ENCODE measurements at regions not wholly inside any gene's neighbourhood (a gene's known extent, or its start where the extent isn't known, plus 50 kb on each side); places are given as distances from the start of the nearest gene placed in this dataset.
"Not testable (repeated sequence)": the region's sequence is repeated elsewhere in the genome, so short reads cannot be mapped to it uniquely, and the experiment has no call there.

DNA sequence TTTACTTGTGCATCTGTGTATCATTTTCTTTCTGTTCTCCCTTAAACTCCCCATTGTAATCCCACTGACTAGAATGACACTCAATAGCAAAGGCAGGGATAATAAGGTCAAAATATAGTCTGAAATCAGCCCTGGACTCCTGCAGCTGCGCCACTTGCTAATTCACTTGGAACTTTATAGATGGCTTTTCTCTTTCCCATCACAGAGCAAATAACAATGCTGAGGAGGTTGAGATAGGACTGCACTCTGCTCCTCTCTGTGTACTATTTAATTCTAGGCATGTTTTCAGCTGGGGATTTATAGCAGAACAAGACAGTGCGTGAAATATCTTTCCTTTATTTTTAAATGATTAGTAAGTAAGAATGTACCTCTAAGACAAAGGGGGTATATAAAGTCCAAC, 324.2 kb downstream of the LNPK start:
- no peak for DNase-seq

DNA sequence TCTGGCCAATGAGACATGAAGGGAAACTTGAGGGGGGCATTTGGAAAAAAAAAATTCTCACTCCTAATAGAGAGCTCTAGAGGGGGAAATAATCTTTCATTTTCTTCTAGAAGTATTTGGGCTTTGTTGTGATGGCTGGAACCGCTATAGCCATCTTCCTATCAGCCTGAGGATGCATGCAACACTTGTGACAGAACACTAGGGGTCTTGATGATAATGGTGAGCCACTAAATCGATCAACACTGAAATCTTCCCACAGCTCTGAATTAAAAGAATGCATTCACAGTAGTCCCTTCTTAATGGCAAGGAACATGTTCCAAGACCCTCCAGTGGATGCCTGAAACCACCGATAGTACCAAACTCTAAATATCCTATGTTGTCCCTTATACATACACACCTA, 325.3 kb downstream of the LNPK start:
- no peak for DNase-seq

DNA sequence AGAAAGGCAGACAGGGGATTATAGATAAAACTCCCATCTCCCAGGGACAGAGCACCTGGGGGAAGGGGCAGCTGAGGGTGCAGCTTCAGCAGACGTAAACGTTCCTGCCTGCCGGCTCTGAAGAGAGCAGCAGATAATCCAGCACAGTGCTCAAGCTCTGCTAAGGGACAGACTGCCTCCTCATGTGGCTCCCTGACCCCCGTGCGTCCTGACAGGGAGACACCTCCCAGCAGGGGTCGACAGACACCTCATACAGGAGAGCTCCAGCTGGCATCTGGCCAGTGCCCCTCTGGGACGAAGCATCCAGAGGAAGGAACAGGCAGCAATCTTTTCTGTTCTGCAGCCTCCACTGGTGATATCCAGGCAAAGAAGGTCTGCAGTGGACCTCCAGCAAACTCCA, 333.3 kb downstream of the LNPK start:
- DNase-seq, result not testable (repeated sequence)

DNA sequence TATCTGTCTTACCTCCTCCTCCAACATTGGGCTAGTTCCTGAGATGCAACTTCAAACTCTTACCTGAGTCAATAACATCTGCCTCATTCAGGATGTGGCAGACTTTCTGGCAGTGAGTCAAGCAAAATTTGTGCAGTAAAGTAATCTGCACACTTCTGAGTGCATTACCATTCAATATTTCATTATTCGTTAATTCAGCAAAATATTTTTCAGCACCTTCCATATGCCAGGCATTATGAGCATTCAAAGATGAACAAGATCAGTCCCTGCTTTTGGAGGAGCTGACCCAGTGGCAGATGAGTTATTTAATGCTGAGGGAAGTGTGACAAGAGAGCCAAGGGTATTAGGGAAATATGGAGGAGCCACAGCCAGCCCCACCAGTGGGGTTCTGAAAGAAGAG, 339.7 kb downstream of the LNPK start:
- DNase-seq, result no peak

DNA sequence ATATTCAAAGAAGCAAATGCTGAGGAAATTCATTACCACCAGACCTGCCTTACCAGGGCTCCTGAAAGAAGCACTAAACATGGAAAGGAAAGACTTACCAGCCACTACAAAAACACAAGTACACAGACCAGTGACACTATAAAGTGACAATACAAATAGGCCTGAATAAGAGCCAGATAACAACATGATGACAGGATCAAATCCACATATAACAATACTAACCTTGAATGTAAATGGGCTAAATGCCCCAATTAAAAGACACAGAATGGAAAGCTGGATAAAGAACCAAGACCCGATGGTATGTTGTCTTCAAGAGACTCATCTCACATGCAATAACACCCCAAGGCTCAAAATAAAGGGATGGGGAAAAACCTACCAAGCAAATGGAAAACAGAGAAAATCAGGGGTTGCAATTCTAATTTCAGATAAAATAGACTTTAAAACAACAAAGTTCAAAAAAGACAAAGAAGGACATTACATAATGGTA, 353.4 kb downstream of the LNPK start:
- DNase-seq, result no peak

DNA sequence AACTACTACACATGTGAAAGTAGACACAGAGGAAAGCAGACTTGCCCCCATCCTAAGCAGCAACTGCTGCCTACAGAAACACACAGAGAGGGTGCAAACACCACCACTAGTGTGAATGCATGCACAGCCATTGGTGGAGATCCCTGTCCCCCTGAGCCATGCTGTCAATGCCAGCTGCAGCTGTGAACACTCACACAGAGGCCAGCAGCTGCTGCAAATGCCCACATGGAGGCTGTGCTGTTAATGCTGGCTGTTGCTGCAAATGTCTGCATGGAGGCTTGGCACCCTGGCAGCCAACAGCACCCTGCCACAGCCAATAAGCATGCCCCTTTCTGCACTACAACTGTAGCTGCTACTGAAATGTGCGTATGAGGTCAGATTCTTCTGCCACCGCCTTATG, 355.0 kb downstream of the LNPK start:
- DNase-seq, result no peak

DNA sequence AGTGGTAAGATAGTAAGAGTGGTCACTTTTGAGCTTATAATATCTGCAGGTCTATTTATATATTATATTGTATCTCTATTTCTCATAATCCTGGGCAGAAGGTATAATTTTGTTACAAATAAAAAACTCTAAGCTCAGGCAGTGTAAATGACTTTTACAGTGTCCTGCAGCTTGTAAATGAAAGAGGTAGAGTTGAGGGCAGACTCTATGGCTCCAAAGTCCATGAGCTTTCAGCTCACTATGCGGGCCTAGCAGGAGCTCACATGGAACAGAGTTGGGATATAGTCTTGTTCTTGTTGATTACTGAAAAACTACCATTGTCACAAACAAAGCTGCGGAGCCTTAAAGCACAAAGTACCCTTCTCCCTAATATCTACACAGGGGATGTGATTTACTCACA, 361.4 kb downstream of the LNPK start:
- DNase-seq, result no peak

DNA sequence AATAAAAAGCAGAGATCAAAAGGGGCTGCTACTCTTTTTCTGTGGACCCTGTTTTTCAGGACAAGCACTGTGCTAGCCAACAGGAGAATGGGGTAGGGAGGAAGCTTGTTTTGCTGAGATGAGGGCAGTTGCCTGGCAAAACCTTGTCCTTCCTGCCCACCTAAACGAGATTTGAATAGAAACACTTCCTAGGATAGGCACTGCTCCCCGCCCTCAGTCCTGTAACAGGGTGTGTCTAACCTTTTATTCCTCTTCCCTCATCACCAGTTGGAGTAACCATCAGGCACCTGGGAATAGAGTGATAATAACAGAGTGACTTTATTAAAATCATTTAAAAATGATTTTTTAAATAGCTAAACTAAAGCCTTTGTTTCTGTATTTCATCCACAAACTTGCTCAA, 368.8 kb downstream of the LNPK start:
- no peak for DNase-seq

DNA sequence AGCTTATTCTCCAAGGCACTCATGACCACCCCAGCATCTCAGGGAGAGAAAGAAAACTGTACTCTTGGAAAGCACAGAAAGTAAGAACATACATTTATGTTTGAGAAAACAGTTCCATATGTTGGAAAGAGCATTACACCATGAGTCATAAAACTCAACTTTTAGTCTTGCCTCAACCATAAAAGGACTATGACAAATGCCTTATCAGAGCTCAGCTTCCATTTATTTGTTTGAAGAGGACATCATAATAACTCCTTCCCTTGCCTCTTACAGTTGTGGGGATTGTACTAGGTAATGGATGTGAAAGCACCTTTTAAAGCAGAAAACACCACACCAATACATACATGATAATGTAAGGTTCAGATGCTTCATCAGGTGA, 370.8 kb downstream of the LNPK start:
- no peak for DNase-seq

DNA sequence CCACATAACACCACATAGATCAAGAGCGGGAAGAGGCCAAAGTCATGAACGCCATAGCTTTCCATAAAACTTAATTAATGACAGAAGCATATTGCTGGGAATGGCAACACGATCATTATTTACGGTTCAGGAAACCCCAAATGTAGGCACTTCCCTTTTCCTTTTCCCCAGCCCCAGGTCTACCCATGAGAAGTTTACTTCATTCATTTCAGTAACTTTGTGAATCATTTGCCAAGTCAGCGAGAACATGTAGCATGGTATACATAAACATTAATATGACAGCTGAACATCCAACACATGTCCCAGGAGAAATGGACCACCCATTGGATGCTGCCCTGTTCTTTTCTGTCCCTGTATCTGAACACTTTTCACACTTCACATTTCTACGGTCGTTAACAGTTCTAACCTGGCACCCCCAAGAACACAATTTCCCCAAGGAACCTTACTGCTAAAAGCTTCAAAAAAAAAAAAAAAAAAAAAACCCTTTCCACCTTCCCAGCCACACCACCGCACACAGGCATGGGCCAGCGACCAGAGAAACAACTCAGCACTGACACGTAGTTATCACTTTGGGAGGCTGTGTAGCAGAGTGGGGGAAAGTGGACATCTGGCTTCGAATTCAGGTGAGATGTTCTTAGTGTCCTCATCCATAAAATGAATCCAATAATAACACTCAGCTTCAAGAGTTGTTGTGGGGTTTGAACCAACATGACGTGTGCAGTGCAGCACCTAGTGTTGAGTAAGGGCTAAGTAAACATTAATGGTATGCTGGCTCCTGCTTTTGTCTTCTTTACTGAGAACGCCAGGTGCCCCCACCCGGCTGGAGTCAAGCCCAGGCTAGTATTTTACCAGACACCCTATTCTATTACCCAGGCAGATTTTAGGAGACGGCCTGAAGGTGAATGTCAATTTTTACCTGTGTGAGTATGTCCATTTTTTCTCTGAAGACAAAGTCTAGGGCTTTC, 371.5 kb downstream of the LNPK start:
- DNase-seq, result no peak

DNA sequence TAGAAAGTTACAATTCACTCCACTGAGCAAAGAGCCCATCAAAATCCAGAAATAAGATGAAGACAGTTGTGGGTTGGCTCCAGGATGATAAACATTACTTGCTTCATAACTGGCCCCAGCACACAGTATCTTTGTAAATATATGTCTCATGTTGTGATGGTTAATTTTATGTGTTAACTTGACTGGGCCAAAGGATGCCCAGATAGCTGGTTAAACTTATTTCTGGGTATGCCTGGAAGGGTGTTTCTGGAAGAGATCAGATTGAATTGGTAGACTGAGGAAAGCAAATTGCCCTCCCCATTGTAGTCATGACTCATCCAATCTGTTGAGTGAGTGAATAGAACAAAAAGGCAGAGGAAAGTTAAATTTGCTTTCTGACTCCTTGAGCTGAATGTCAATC, 373.8 kb downstream of the LNPK start:
- DNase-seq, result no peak

DNA sequence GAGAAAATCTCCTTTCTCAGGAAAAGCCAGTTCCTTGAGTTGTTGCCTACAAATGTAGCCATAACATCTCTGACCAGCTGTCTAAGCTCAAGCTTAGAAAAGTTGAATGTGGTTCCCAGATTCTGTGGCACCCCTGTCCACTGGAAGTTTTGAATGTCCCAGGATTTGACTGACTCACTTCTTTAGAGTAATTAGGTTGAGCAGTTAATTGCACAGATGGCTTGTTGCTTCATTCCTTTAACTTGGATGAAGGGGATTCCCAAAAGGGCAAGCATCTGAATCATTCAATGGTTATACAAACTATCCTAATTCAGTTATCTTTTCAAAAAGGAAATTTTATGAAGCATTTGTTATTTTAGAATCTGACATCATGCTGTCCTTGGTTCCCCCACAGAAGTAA, 374.7 kb downstream of the LNPK start:
- DNase-seq, result no peak

DNA sequence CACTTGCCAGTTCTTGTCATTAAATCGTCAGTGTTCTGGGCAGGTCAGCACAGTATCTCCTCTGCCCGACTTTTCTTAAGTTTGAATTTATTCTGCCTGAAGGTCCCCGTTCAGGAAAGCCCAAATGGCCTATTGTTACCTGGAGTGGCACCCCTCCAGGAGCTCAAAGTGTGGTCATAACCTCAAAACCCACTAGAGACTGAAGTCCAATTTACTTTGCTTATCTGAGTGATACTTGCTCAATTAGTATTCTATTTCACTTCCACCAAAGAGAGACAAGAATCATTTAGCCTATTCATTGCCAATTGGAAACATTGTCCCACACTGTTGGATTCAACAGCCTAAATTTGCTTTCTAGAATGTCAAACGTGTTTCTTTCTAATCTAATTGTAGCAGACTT, 375.3 kb downstream of the LNPK start:
- DNase-seq, result no peak

DNA sequence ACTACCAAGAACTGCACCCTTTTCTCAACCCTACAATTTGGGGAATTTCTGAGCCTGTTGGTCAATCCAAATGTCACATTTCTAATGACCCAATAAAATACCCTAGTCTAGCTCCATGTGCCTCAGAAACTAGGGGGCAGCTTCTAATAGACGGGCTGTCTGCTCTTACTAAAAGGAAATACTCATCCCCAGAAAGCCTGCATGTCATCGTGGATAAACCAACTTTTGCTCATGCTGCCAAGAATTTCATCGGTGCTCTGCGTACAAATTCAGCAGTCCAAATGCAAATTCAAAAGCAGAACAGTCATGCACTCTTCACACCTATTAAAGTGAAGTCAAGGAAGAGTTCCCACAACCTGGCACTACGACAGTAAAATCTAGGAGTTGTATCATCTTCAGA, 377.3 kb downstream of the LNPK start:
- no peak for DNase-seq

DNA sequence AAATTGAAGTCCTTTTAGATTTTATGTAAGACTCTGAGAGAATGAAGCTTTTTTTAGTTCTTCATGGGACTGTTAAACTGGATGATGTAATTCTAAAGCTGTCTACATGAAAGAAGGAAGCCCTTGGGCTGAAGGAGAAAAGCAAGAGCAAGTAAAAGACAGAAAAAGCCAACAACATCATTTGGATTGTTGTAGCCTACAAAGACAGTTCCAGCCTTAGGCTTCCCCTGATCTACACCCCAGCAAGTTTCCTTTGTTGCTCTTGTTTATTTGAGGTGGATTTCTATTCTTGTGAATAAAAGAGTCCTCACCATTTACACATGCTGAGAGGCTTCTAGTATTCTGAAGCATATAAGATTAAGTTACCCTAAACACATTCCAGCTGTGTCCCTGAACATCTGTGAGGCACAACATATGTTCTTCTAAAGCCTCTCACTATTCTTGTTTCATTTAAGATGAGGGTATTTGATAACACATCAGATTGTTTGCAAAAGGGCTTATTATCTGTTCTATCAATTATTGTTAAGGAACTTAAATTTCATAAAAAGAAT, 377.8 kb downstream of the LNPK start:
- DNase-seq, result no peak

DNA sequence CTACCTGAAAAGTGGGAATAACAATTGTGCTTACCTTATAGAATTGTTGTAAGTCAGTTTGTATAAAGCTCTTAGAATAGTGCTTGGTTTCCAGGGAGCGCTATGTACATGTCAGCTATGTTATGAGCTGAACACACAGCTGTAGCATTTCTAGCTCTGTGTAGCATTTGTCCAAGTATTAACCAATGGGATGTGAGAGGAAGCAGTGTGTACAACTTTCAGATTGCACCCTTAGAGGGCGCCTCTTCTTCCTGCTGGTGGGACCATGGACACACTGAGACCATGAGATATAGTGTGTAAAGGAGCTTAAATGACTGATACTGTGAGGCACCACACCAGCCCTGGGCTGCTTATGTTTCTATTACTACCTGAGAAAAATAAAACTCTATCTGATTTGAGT, 380.2 kb downstream of the LNPK start:
- DNase-seq, result no peak

DNA sequence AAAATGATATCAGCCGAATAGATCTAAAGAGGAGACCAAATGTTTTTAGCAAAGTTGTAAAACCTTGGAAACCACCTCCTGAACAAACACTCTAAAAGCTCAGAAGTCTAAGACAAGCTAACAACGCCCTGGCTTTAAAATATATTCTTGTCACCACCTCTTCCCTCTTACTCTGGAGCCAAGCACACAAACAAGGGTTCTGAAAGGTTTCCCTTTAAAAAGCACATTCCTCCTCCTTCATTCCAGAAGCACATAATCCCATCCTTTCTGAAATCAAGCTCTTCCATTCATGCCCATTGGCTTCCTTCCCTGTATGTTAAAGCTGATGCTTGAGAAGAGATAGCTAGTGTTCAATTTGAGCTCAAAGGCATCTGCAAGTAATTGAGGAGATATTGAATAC, 382.0 kb downstream of the LNPK start:
- no peak for DNase-seq

DNA sequence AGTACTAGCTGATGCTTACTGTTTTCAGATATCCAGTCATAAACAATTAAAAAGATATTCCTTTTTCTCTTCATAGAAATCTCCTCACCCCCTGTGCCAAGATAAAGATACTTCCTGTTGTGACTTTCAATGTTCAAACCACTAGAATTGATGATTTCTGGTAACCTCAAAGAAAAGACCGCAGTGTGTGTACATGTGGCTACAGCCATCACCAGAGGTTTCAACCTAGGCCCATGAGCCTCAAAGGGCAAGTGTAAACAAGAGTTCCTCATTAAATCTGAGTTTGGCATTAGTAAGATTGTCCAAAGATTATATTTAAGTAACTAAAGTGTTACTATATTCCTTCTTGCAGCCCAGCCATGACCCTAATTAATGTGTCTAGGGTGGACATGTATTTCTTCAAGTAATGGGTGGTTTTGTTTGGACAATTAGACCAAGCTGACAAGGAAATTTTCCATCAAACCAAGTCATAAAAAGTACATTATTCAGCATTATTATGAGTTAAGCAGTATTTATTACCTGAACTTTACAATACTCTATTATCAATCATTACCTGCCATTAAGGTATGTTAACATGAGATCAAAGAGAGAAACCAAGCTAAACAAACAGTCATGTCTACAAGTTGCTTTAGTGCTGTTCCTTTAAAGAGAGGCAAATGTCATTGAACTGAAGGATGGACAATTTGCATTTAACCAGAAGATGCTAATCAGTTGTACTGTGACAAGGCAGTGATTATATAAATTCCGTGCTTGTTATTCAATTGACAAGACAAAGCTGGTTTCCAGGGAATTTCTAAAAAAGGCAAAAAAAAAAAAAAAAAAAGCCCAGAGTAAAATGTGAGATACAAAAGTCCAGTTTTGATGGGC, 382.7 kb downstream of the LNPK start:
- no peak for DNase-seq

DNA sequence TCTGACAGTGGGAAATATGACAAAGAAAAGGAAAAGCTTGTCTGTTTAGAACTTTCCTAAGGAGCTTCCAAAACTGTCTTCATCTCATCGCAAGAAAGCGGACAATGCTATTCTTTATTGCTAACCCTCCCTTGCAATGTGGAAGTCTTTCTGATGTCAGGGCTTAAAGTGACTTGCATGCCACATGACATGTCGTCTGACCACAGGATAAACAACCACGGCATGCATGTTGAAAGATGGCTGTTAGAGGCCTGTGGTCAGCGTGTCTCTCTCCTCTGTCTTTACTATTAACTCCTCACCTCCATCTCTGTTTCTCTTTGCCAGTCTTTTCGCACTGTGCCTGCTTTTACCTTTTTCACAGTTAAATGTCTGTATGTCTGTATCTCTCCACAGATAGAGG, 389.8 kb downstream of the LNPK start:
- no peak for DNase-seq

DNA sequence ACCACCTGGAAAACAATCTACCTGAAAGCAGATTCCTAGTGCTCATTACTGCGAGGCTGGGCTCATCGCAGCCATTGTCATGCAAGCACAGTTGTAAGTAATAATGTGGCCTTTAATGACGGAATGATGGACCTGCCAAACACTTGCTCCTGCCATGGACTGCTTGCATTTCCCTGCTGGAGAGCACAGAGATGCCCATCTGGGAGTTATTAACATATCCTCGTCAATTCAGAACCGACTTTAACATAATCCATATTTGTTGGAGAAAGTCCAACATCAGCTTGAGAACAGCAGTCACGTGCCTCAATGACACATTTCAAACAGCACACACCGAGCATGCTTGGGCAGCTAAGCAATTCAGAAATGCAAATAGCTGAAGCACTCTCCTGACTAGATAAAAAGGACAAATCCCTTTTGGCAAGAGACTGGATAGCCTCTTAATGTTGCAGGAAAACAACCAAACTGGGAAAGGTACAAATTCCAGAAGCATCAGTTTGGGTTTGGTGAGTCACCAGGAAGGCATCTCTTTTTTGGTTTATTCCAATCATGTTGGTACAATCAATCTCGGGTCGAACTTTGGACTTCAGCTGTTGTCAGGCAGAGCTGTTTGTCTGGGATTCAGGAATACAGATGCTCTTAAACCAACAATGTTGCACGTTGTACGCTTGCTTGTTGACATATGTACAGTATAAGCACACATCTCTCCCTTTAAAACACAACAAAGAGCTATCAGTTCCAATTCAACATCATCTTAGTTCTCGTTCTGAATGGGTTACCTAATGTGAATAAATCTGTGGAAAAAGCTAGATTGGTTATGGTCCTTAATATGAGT, 395.8 kb downstream of the LNPK start:
- no peak for DNase-seq

DNA sequence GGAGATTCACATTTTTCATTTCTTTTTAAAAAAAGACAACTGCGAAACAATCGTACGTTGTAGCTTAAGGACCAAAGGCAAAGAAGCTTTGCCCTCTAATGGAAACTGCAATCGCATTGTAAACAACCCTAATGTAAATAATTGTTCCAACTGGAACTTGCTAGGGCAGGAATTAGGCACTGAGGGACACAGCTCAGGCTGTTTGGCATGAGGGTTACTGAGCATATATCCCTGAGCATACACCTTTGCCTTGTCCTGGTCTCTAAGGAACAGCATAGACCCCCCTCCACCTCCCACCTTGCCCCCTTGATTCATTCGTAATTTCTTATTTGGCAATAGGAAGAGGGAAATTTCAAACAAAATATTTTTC, 396.4 kb downstream of the LNPK start:
- no peak for DNase-seq

DNA sequence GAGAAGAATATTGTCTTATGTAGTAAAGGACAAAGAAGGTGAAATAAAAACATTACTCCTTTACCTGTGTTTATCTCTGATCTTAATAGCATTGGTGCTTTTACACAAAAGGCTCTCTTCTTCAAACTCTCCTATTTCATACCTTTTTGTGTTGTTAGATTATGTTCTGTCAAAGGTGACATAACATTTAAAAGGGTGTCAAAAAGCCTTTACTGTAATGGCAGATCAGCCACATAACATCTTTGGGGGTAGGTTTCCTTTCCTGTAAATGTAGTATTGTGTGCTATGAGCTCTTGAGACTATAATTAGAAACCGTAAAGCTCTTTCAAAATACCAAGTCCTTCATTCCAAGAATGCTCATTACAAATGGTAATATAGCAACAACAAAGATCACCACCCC, 400.1 kb downstream of the LNPK start:
- DNase-seq, result no peak

Data from stimulated activated naive CD4-positive, alpha-beta T cell (primary cell).